Endodermal cell (in vitro differentiated cells): ENCODE measurements at regions not wholly inside any gene's neighbourhood (a gene's known extent, or its start where the extent isn't known, plus 50 kb on each side); places are given as distances from the start of the nearest gene placed in this dataset.

ENCODE experiments used
- DNase-seq: peaks from one replicate; pipeline ENCODE4 v3.0.0-alpha.2; 2017
- H3K27ac ChIP-seq: 2 replicates; pipeline ENCODE4 v1.5.1; 2013; ENCODE audit warnings: mild to moderate bottlenecking, low read depth, low read length, moderate library complexity
- H3K27me3 ChIP-seq: 2 replicates; pipeline ENCODE4 v1.6.1; 2013; ENCODE audit warnings: mild to moderate bottlenecking, low read length, moderate library complexity; ENCODE audit not compliant: insufficient read depth, control insufficient read depth, poor library complexity, severe bottlenecking
- H3K36me3 ChIP-seq: 2 replicates; pipeline ENCODE4 v1.7.0; 2013; ENCODE audit warnings: mild to moderate bottlenecking, low read length, moderate library complexity; ENCODE audit not compliant: control insufficient read depth, insufficient read depth
- H3K4me1 ChIP-seq: one replicate; pipeline ENCODE4 v1.7.0; 2013; ENCODE audit warnings: low read length; ENCODE audit not compliant: control insufficient read depth, insufficient read depth
- H3K4me3 ChIP-seq: 2 replicates; pipeline ENCODE4 v1.5.1; 2013; ENCODE audit warnings: mild to moderate bottlenecking, low read length, moderate library complexity
- H3K9ac ChIP-seq: 2 replicates; pipeline ENCODE4 v1.6.1; 2013; ENCODE audit warnings: mild to moderate bottlenecking, low read length, moderate library complexity; ENCODE audit not compliant: poor library complexity, severe bottlenecking; ENCODE audit errors: extremely low read depth
- H3K9me3 ChIP-seq: 2 replicates; pipeline ENCODE4 v1.6.1; 2013; ENCODE audit warnings: mild to moderate bottlenecking, low read length, moderate library complexity; ENCODE audit not compliant: control insufficient read depth
- H3K27ac Mint-ChIP-seq: 2 replicates; pipeline ENCODE4 v1.8.0; 2020; ENCODE audit warnings: mixed read lengths
- H3K27me3 Mint-ChIP-seq: 2 replicates; pipeline ENCODE4 v1.8.0; 2021; ENCODE audit warnings: mild to moderate bottlenecking, mixed read lengths; ENCODE audit not compliant: insufficient read depth
- H3K36me3 Mint-ChIP-seq: 2 replicates; pipeline ENCODE4 v1.8.0; 2020; ENCODE audit warnings: low read depth, mixed read lengths
- H3K4me1 Mint-ChIP-seq: 2 replicates; pipeline ENCODE4 v1.8.0; 2020; ENCODE audit warnings: mixed read lengths
- H3K4me3 Mint-ChIP-seq: 2 replicates; pipeline ENCODE4 v1.8.0; 2020; ENCODE audit warnings: mild to moderate bottlenecking, moderate library complexity, mixed read lengths
- H3K9me3 Mint-ChIP-seq: 2 replicates; pipeline ENCODE4 v1.8.0; 2020; ENCODE audit warnings: mild to moderate bottlenecking, mixed read lengths
- CTCF ChIP-seq: fragments of 200-600 bp; sonication (generic); conservative IDR thresholded peaks from 2 replicates; pipeline ENCODE4 v1.5.0; 2021; ENCODE audit warnings: antibody characterized with exemption, mild to moderate bottlenecking
- WGBS, 2 experiments: methylation state at CpG; one replicate each; pipeline versions ENCODE4 v1.1.5 to v1.1.7; 2013; ENCODE audit warnings: missing lambda C conversion rate in 2 of 2, mixed read lengths in 1 of 2; ENCODE audit not compliant: insufficient coverage in 1 of 2, insufficient read length in 1 of 2; 5-methylcytosine and 5-hydroxymethylcytosine counted together

GRCh38 chr14:31966896-31967668, 110.0 kb upstream of the ARHGAP5 start:
- 92 to 94% methylated on average over 6 of the region's 6 CpGs for WGBS, 2 experiments
- Mint-ChIP-seq H3K27me3 (no peaks in the 10 kb centered on the region), H3K4me1 (no peaks in the 10 kb centered on the region), H3K4me3 (no peak overlapping the region), H3K9me3 (peaks cover 8% of the 10 kb centered on the region), H3K27ac (no peak overlapping the region), H3K36me3 (no peaks in the 10 kb centered on the region)
- Histone ChIP-seq H3K27ac (no peak overlapping the region), H3K9ac (no peak overlapping the region), H3K9me3 (peaks cover 10% of the 10 kb centered on the region), H3K4me1 (peaks cover under 1% of the 10 kb centered on the region), H3K27me3 (no peaks in the 10 kb centered on the region), H3K36me3 (no peaks in the 10 kb centered on the region), H3K4me3 (no peak overlapping the region)
- TF ChIP-seq CTCF: no peak
- no peak for DNase-seq

- Mint-ChIP-seq H3K27ac (no peak overlapping the region), H3K36me3 (no peaks in the 10 kb centered on the region), H3K27me3 (no peaks in the 10 kb centered on the region), H3K4me1 (no peaks in the 10 kb centered on the region), H3K4me3 (no peak overlapping the region), H3K9me3 (peaks cover 8% of the 10 kb centered on the region)
- Histone ChIP-seq H3K4me3 (no peak overlapping the region), H3K36me3 (no peaks in the 10 kb centered on the region), H3K27me3 (no peaks in the 10 kb centered on the region), H3K9ac (no peak overlapping the region), H3K9me3 (peaks cover 10% of the 10 kb centered on the region), H3K27ac (no peak overlapping the region), H3K4me1 (no peaks in the 10 kb centered on the region)
- TF ChIP-seq CTCF: no peak
- no peak for DNase-seq
Observed at GRCh38 chr14:31967669-31967975, 109.5 kb upstream of the ARHGAP5 start.

- TF ChIP-seq CTCF: no peak
- Mint-ChIP-seq H3K27ac (no peak overlapping the region), H3K9me3 (peaks cover 8% of the 10 kb centered on the region), H3K36me3 (no peaks in the 10 kb centered on the region), H3K27me3 (no peaks in the 10 kb centered on the region), H3K4me3 (no peak overlapping the region), H3K4me1 (no peaks in the 10 kb centered on the region)
- no peaks in the 10 kb centered on the region for H3K36me3 ChIP-seq
- H3K4me3 ChIP-seq: no peak overlapping the region
- WGBS, 2 experiments: 88 to 97% methylated on average over 4 of the region's 4 CpGs
- H3K9ac ChIP-seq: no peak overlapping the region
- peaks cover 10% of the 10 kb centered on the region for H3K9me3 ChIP-seq
- H3K4me1 ChIP-seq: no peaks in the 10 kb centered on the region
- no peak for DNase-seq
- H3K27me3 ChIP-seq: no peaks in the 10 kb centered on the region
- H3K27ac ChIP-seq: no peak overlapping the region
Observed at GRCh38 chr14:31968107-31968810, 108.8 kb upstream of the ARHGAP5 start.
